ENCODE measurements at regions not wholly inside any gene's neighbourhood (a gene's known extent, or its start where the extent isn't known, plus 50 kb on each side); places are given as distances from the start of the nearest gene placed in this dataset.
"Not testable (repeated sequence)": the region's sequence is repeated elsewhere in the genome, so short reads cannot be mapped to it uniquely, and the experiment has no call there.

- no peak for FAIRE-seq
- TF ChIP-seq CTCF (IDR thresholded peaks at IDR 0.05; ENCODE audit: insufficient read depth, missing control alignments) = no peak
- no peak for DNase-seq (ENCODE audit: insufficient read length, low spot score)
Observed at GRCh38 chr18:10350661-10351060, 103.8 kb upstream of the APCDD1 start.

GRCh38 chr18:10351219-10351818 is 103.1 kb upstream of the APCDD1 start:
- FAIRE-seq = no peak
- no peak for TF ChIP-seq CTCF (IDR thresholded peaks at IDR 0.05; ENCODE audit: insufficient read depth, missing control alignments)
- no peak for DNase-seq (ENCODE audit: insufficient read length, low spot score)

GRCh38 chr18:10351858-10352257 is 102.6 kb upstream of the APCDD1 start:
- FAIRE-seq (no peak), DNase-seq (ENCODE audit: insufficient read length, low spot score) (no peak)
- TF ChIP-seq CTCF (IDR thresholded peaks at IDR 0.05; ENCODE audit: insufficient read depth, missing control alignments) = no peak

- DNase-seq (ENCODE audit: insufficient read length, low spot score) (no peak), FAIRE-seq (no peak)
- no peak for TF ChIP-seq CTCF (IDR thresholded peaks at IDR 0.05; ENCODE audit: insufficient read depth, missing control alignments)
Observed at GRCh38 chr18:10352671-10353070, 101.8 kb upstream of the APCDD1 start.

GRCh38 chr18:10353791-10354190 is 100.6 kb upstream of the APCDD1 start:
- no peak for TF ChIP-seq CTCF (IDR thresholded peaks at IDR 0.05; ENCODE audit: insufficient read depth, missing control alignments)
- FAIRE-seq (no peak), DNase-seq (ENCODE audit: insufficient read length, low spot score) (no peak)

- DNase-seq (ENCODE audit: insufficient read length, low spot score) = no peak
- no peak for TF ChIP-seq CTCF (IDR thresholded peaks at IDR 0.05; ENCODE audit: insufficient read depth, missing control alignments)
Observed at GRCh38 chr18:10354241-10354811, 100.1 kb upstream of the APCDD1 start.

GRCh38 chr18:10354890-10355289 is 99.5 kb upstream of the APCDD1 start:
- DNase-seq (ENCODE audit: insufficient read length, low spot score) (no peak), FAIRE-seq (no peak)
- TF ChIP-seq CTCF (IDR thresholded peaks at IDR 0.05; ENCODE audit: insufficient read depth, missing control alignments) = no peak

More at GRCh38 chr18:10354241-10354811, 100.1 kb upstream of the APCDD1 start:
- no peak for FAIRE-seq

GRCh38 chr18:10356999-10357398 is 97.4 kb upstream of the APCDD1 start:
- FAIRE-seq; DNase-seq (ENCODE audit: insufficient read length, low spot score): not testable (repeated sequence)

Measured in D721Med (cell line).